GM19463 (cell line): ENCODE measurements at regions not wholly inside any gene's neighbourhood (a gene's known extent, or its start where the extent isn't known, plus 50 kb on each side); places are given as distances from the start of the nearest gene placed in this dataset.

ENCODE experiments used
- ATAC-seq: cut with Tn5 transposase; IDR thresholded peaks from one replicate; pipeline ENCODE4 v1.9.1; 2021; ENCODE audit warnings: mild to moderate bottlenecking, moderate library complexity; ENCODE audit not compliant: unreplicated experiment

- no peak for ATAC-seq
Measured at GRCh38 chr3:106018929-106019550, 150.2 kb upstream of the CBLB start.

- ATAC-seq: no peak
Measured at GRCh38 chr3:106022913-106023312, 154.1 kb upstream of the CBLB start.

DNA sequence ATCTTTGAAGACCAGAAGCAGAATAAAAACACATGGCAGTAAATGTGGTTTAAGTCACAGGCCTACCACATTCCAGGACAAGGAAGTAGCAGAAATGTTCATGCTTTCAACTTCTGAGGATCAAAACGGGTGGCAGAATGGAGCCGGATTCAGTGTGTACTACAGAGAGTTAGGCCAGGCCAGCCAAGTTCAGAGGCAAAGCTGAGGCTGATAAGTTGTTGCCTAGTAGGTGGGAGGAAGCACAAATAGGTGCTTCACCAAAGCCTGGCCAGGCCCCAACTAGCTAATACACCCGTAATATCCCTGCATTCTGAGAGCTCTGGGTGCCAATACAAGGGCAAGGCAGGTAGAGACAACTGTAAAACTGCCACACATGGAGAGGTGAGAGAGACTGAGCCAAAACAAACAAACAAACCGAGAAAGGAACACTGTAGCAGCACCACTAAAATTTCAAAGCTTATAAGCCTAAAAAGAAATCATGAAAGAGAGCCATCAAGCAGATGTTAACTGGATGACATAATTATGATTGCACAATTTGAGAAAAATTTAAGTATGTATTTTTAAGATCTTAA, 156.4 kb upstream of the CBLB start:
- ATAC-seq: no peak

DNA sequence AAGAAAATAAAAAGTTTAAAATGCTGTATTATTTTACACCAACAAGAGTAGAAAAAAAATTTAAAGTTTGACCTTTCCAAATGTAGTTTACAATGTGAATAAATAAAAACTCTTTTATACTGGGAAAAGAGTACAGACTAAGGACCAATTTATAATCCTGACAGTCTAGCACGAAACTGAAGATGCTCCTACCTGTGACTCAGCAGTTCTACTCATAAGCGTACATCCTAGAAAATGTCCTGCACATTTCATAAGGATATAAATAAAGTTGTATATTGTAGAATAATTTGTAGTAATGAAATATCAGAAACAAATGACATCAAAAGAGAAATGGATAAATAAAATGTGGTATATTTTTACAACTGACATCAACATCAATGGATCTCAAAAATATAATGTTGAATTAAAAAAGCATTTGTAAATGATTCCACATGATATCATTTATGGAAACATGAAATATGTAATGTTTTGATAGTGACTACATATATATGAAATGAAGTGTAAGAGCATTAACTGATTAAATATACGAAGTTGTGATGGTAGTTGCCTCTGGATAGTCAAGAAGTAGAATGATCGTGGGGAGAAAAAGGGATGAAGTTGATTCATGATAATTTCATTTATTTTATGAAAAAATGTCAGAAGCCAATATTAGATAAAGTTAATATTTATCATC, 161.3 kb upstream of the CBLB start:
- ATAC-seq: no peak

DNA sequence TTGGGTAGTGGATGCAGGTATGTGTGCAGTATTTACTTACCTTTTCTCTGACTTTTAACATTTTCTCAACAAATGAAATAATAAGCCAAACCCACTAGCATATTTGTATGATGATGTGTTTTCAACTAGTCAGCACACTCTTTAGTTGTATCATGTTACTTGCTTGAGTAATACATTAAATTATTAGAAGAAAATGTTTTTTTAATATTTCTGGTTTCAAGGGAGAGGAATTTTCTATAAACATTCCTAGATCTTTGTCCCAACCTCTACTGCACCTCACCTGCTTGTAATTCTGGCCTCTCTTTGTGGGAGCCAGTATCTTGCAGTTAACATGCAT, 161.8 kb upstream of the CBLB start:
- ATAC-seq: no peak

GRCh38 chr3:106032479-106032878, 163.7 kb upstream of the CBLB start:
- ATAC-seq: no peak

- ATAC-seq: no peak
Measured at GRCh38 chr3:106033654-106034053, 164.8 kb upstream of the CBLB start.

GRCh38 chr3:106034313-106034712, 165.5 kb upstream of the CBLB start:
- ATAC-seq: no peak

GRCh38 chr3:106035619-106036018, 166.8 kb upstream of the CBLB start:
- no peak for ATAC-seq

DNA sequence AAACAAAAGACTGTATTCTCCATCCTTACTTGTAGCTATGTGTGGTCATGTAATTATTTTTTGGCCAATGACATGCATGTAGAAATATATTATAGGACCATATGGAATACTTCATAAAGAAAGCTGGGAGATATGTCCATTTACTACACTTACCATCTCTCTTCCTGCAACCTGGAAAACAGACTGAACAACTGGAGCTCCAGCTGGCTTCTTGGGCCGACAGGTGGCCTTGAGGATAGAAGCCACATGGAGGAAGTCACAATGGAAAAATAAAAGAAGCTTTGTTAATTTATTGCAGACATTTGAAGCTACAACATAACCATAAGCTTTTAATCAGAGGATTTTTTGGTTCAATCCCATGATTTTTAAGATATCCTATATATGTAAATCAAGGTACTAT, 167.9 kb upstream of the CBLB start:
- no peak for ATAC-seq

DNA sequence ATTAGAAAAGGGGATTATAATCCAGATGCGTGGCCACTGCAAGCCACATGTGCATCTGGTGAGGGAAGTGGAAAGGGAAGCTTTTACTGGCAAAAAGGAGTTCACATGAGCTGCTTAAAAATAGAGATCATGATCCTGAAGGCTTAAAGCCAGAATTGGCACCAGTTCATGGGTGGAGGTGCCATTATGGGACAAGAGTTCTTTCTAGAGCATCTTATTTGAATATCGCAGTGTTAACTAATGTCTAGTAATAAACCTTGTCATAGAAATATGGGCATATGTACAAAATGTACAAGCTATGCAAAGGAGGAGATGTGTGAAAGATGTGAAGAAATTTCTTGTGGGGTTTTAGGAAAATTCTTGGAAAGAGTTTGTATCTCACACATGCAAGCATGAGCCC, 178.4 kb upstream of the CBLB start:
- ATAC-seq: no peak

GRCh38 chr3:106048946-106049481, 180.2 kb upstream of the CBLB start:
- no peak for ATAC-seq

GRCh38 chr3:106049821-106050220, 181.0 kb upstream of the CBLB start:
- no peak for ATAC-seq

DNA sequence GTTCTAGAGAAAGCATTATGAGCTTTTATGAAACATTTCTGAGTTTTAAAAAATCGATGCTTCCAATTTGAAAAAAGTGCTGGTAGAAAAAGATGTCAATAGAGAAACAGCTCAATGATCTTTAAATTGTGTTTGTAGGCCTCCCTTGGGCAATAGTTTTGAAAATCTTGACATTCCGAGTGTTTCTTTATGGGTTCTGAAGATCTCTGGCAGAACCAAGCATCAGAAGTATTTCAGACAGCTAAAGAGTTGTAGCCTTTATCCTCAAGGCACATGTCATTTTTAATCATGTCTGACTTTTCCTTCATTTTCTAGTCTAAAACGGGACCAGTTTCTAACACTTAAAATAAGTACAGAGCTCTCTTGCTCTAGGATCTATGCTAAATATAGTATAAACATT, 188.1 kb upstream of the CBLB start:
- no peak for ATAC-seq

DNA sequence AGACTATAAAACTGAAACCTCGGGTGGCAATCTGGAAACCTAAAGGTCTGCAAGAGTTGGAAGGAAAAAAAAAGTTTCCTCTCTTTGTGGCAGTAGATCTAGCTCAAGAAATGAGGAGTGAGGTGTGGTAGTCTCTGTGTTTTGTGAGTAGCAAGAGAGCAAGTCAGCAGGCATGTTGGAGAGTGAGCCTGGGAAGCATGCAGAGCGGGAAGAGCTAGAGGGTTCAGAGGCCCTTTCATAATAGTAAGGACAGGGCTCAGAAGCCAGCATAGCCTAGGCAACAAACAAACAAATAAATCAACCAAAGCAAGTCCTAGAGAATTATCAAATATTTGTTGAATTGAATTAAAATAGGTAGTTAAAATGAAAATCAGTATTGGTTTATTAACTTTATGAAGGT, 189.7 kb upstream of the CBLB start:
- no peak for ATAC-seq

- ATAC-seq: no peak
Measured at GRCh38 chr3:106059953-106060517, 191.2 kb upstream of the CBLB start.

DNA sequence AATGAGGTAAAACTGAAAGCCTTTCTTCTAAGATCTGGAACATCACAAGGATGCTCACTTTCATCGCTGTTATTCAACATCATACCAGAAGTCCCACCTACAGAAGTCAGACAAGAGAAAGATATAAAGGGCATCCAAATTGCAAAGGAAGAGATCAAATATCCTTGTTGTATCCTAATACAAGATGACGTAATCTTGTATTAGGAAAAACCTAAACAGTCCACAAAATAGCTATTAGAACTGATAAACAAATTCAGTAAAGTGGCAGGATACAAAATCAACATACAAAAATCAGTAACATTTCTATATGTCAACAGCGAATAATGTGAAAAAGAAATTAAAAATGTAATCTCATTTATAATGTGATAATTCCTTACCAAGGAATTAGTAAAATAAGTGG, 195.1 kb upstream of the CBLB start:
- ATAC-seq: no peak

DNA sequence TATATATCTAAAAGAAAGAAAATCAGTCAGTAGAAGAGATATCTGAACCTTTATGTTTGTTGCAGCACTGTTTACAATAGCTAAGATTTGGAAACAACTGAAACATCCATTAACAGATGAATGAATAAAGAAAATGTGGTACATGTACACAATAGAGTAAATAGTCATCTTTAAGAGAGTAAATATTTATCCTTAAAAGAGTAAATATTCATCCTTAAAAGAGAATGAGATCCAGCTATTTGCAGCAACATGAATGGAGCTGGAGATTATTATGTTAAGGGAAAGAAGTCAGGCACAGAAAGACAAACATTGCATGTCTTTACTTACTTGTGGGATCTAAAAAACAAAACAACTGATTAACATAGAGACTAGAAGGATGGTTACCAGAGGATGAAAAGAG, 197.0 kb upstream of the CBLB start:
- ATAC-seq: no peak

DNA sequence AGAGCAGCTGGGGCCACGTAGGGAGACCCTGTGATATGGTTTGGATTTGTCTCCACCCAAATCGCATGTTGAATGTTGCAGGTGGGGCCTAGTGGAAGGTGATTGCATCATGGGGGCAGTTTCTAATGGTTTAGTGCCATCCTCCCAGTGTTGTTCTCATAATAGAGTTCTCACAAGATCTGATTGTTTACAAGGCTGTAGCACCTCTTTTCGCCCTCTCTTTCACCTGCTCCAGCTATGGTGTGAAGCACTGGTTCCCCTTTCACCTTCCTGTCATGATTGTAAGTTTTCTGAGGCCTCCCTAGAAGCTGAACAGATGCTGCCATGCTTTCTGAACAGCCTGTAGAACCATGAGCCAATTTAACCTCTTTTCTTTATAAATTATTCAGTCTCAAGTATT, 198.9 kb upstream of the CBLB start:
- no peak for ATAC-seq

DNA sequence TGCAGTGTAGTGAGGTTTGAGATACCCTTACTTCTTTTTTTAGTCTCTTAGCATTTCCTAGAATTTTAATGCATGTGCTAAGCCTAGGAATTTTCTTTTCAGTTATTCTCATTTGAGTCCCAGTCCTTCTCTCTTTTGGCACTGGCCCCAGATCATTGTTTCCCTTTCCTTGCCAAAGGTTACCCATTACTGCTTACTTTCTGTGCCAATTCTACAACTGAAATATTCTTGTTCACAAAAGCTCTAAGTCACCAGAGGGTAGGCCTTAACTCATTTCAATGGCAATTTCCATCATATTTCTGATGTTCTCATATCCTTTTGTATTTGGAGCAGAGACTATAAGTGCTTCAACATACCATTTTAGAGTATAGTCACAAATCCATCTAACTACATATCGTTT, 199.6 kb upstream of the CBLB start:
- ATAC-seq: no peak

DNA sequence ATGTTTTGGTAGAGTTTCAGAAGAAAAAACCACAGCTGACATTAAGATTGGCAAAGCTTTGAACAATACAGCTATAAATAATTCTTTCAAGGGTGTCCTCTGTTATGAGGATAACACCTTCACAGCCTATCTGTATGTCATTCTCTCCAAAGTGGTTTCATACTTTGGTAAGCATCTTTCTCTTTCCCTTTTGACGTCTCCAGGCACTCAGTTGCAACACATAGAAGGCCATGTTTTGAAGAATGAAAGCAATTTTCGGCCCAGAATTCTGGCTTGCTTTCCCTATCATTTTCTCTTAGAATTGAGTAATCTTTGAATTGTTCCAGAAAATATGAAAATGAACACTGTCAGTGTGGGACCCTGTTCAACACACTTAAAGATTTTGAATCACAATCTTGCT, 200.0 kb upstream of the CBLB start:
- peak; percentile 84 for ATAC-seq

DNA sequence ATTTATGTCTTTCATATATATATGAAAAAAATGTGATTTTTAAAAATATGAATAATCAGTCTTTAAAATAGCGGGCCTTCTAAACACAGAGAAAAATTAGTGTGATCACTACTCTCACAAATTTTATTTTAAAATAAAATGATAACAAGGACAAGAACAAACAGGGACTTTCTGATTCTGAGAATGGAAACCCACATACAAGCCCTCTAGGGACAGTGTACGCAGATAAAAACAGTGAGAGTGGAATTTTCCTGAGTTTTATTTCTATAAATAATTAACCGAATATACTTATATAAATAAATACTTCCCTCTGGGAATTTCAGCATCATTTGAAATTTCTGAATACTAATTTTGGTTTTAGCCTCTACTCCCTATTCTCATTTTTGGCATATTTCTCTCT, 201.4 kb upstream of the CBLB start:
- no peak for ATAC-seq
